ENCODE measurements at regions not wholly inside any gene's neighbourhood (a gene's known extent, or its start where the extent isn't known, plus 50 kb on each side); places are given as distances from the start of the nearest gene placed in this dataset.

GRCh38 chr11:129546266-129546665 lies 170.6 kb downstream of the BARX2 start:
- H3K27me3 ChIP-seq (ENCODE audit: control insufficient read depth, insufficient read depth, low read length): no peaks in the 10 kb centered on the region
- intact Hi-C loops (cut with micrococcal nuclease): no loop called here
- TF ChIP-seq CTCF (conservative IDR thresholded peaks at IDR 0.05; ENCODE audit: low read depth, low read length): no peak
- TF ChIP-seq ELK1 (IDR thresholded peaks at IDR 0.05; ENCODE audit: borderline replicate concordance, low read depth, low read length): no peak
- TF ChIP-seq MXI1 (IDR thresholded peaks at IDR 0.05; ENCODE audit: borderline replicate concordance, low read depth, low read length): no peak
- TF ChIP-seq FOS (IDR thresholded peaks at IDR 0.05; ENCODE audit: low read depth, low read length): no peak
- no peak for TF ChIP-seq NFE2L2 (IDR thresholded peaks at IDR 0.05; ENCODE audit: low read depth, low read length)
- no peak for TF ChIP-seq CHD1 (IDR thresholded peaks at IDR 0.05; ENCODE audit: low read depth, low read length)
- no peak for TF ChIP-seq RCOR1 (IDR thresholded peaks at IDR 0.05; ENCODE audit: insufficient replicate concordance, low read length)
- no peak for TF ChIP-seq RFX5 (IDR thresholded peaks at IDR 0.05; ENCODE audit: low read depth, low read length)
- TF ChIP-seq MAFK (IDR thresholded peaks at IDR 0.05; ENCODE audit: low read depth, low read length): no peak
- no peak for TF ChIP-seq RAD21 (IDR thresholded peaks at IDR 0.05; ENCODE audit: low read length)
- no peak for TF ChIP-seq SMC3 (IDR thresholded peaks at IDR 0.05; ENCODE audit: low read depth, low read length)
- TF ChIP-seq USF2 (IDR thresholded peaks at IDR 0.05; ENCODE audit: low read depth, low read length): no peak
- no peak for TF ChIP-seq CEBPB (IDR thresholded peaks at IDR 0.05; ENCODE audit: low read depth, low read length)
- no peak for TF ChIP-seq BHLHE40 (IDR thresholded peaks at IDR 0.05; ENCODE audit: low read depth, low read length)
- no peak for TF ChIP-seq MAZ (IDR thresholded peaks at IDR 0.05; ENCODE audit: borderline replicate concordance, low read depth, low read length)
- TF ChIP-seq POLR2A (IDR thresholded peaks at IDR 0.05; ENCODE audit: low read depth, low read length): no peak
- no peaks in the 10 kb centered on the region for H3K36me3 ChIP-seq (ENCODE audit: control insufficient read depth, insufficient read depth, low read length)
- no peak overlapping the region for H3K4ac ChIP-seq (ENCODE audit: low read depth, low read length)
- no peaks in the 10 kb centered on the region for H3K9me1 ChIP-seq (ENCODE audit: insufficient read depth, low read length)
- in situ Hi-C loops (cut with MboI; ENCODE audit: low sequenced_read_pairs): no loop called here
- no TSS peak for BruUV-seq (replicated peaks)
- H3K4me2 ChIP-seq (ENCODE audit: low read depth, low read length): no peak overlapping the region
- H3K4me3 ChIP-seq (ENCODE audit: insufficient read depth, low read depth, low read length): no peak overlapping the region
- no peak overlapping the region for H2AFZ ChIP-seq (replicated peaks; ENCODE audit: low read length, poor library complexity)
- CTCF ChIA-PET: no interaction called here
- H2BK5ac ChIP-seq (ENCODE audit: low read depth, low read length, poor library complexity, severe bottlenecking): no peak overlapping the region
- DNase-seq (no peak), ATAC-seq (ENCODE audit: low read depth) (no peak)
- no peak overlapping the region for H2AK5ac ChIP-seq (ENCODE audit: low read depth, low read length)
- H3K23ac ChIP-seq (ENCODE audit: low read depth, low read length): no peak overlapping the region
- H3K79me1 ChIP-seq (ENCODE audit: low read depth in 1 of 2, low read length in 2 of 2): no peaks in the 10 kb centered on the region
- no peak overlapping the region for H3K18ac ChIP-seq (ENCODE audit: low read depth, low read length)
- H4K91ac ChIP-seq (ENCODE audit: insufficient read depth, low read depth, low read length): no peak overlapping the region
- no peak overlapping the region for H2BK15ac ChIP-seq (ENCODE audit: low read depth, low read length)
- no peak overlapping the region for H2BK20ac ChIP-seq (ENCODE audit: low read depth, low read length)
- H4K20me1 ChIP-seq (ENCODE audit: insufficient read depth, low read length): no peaks in the 10 kb centered on the region
- no peak overlapping the region for H4K5ac ChIP-seq (ENCODE audit: low read depth, low read length)
- H3K9ac ChIP-seq (ENCODE audit: low read depth, low read length): no peak overlapping the region
- WGBS, 2 experiments (ENCODE audit: extremely low coverage in 2 of 2, insufficient read length in 1 of 2): no CpG with 5 or more reads among the region's 4 CpGs
- dilution Hi-C loops (cut with HindIII; ENCODE audit: low sequenced_read_pairs, unreplicated experiment): no loop called here
- H2BK120ac ChIP-seq (ENCODE audit: low read depth, low read length): no peak overlapping the region
- no peak overlapping the region for H4K8ac ChIP-seq (ENCODE audit: low read depth in 2 of 2, low read length in 2 of 2)
- no peaks in the 10 kb centered on the region for H3K4me1 ChIP-seq (ENCODE audit: control insufficient read depth, insufficient read depth, low read length)
- no peak overlapping the region for H3K27ac ChIP-seq (ENCODE audit: insufficient read depth, low read length)
- no peak overlapping the region for H3K56ac ChIP-seq (ENCODE audit: extremely low read depth, insufficient read depth, low read length)
- H3K14ac ChIP-seq (replicated peaks; ENCODE audit: low read depth, low read length): no peak overlapping the region
- H3K9me3 ChIP-seq (ENCODE audit: control insufficient read depth, insufficient read depth, low read length): peaks cover 3% of the 10 kb centered on the region; the same call in 1 of the 2 replicates
- POLR2A ChIA-PET (ENCODE audit: unreplicated experiment): no interaction called here
- H2AK9ac ChIP-seq (replicated peaks; ENCODE audit: low read depth, low read length, poor library complexity): no peak overlapping the region

Data from IMR-90 (cell line).